Esophagus squamous epithelium (tissue), 5 donors: ENCODE measurements at regions not wholly inside any gene's neighbourhood (a gene's known extent, or its start where the extent isn't known, plus 50 kb on each side); places are given as distances from the start of the nearest gene placed in this dataset.

Experiments
- DNase-seq: peaks from one replicate; lab custom pipeline; 2025; lab: John Stamatoyannopoulos, UW
- H3K27ac ChIP-seq, 4 donors: fragments of 200-600 bp; sonication (generic); one replicate each; pipeline ENCODE4 v1.5.1; 2016 to 2019; ENCODE audit warnings: mild to moderate bottlenecking in 1 of 4
- H3K27me3 ChIP-seq, 4 donors: fragments of 200-600 bp; sonication (generic); 1 replicate in 3 of 4; 2 replicates in 1 of 4; pipeline versions ENCODE4 v1.5.1 to v1.6.0; 2017 to 2021; ENCODE audit warnings: antibody characterized with exemption in 1 of 4
- H3K36me3 ChIP-seq, 3 donors: fragments of 200-600 bp; sonication (generic); one replicate each; pipeline ENCODE4 v1.5.1; 2016 to 2019
- H3K4me1 ChIP-seq, 3 donors: fragments of 200-600 bp; sonication (generic); one replicate each; pipeline ENCODE4 v1.5.1; 2017 to 2019
- H3K4me3 ChIP-seq, 4 donors: fragments of 200-600 bp; sonication (generic); 1 replicate in 3 of 4; 2 replicates in 1 of 4; pipeline ENCODE4 v1.5.1; 2016 to 2019; ENCODE audit warnings: mild to moderate bottlenecking in 2 of 4, moderate library complexity in 1 of 4
- H3K9me3 ChIP-seq, 3 donors: fragments of 200-600 bp; sonication (generic); one replicate each; pipeline ENCODE4 v1.5.1; 2016 to 2019
- POLR2A ChIP-seq, 4 donors: fragments of 450-650 bp; IDR thresholded peaks; one replicate each; pipeline ENCODE4 v1.6.1; 2017; ENCODE audit warnings: antibody characterized with exemption in 4 of 4, mild to moderate bottlenecking in 4 of 4, moderate library complexity in 3 of 4
- WGBS, 2 donors: methylation state at CpG; one replicate each; pipeline ENCODE4 v1.1.5; 2018; 5-methylcytosine and 5-hydroxymethylcytosine counted together
- intact Hi-C: fragments of 100-400 bp; cut with DNase I; formaldehyde crosslinking; loops from one replicate; pipeline ENCODE4 v1.15.0; 2022
- TF ChIP-seq, protein P1 (sequence below), 6 experiments: fragments of 450-650 bp in 4 of 6; fragments of 200-600 bp in 2 of 6; sonication (generic) in 2 of 6; IDR thresholded peaks; one replicate each; pipeline ENCODE4 v1.5.1; 2016 to 2019; ENCODE audit warnings: antibody characterized with exemption in 6 of 6, mild to moderate bottlenecking in 4 of 6, moderate library complexity in 4 of 6
- donor health status: DM: yes; HTN: yes; CAD: no.

GRCh38 chr20:60362531-60362930 lies 404.3 kb downstream of the CDH26 start:
- Histone ChIP-seq H3K4me1 (no peaks in the 10 kb centered on the region), H3K27me3 (no peaks in the 10 kb centered on the region), H3K4me3 (no peak overlapping the region), H3K9me3 (no peaks in the 10 kb centered on the region), H3K27ac (no peak overlapping the region), H3K36me3 (no peaks in the 10 kb centered on the region)
- intact Hi-C loops: no loop called here
- no peak for TF ChIP-seq POLR2A (IDR thresholded peaks at IDR 0.05)
- TF ChIP-seq, protein P1, sequence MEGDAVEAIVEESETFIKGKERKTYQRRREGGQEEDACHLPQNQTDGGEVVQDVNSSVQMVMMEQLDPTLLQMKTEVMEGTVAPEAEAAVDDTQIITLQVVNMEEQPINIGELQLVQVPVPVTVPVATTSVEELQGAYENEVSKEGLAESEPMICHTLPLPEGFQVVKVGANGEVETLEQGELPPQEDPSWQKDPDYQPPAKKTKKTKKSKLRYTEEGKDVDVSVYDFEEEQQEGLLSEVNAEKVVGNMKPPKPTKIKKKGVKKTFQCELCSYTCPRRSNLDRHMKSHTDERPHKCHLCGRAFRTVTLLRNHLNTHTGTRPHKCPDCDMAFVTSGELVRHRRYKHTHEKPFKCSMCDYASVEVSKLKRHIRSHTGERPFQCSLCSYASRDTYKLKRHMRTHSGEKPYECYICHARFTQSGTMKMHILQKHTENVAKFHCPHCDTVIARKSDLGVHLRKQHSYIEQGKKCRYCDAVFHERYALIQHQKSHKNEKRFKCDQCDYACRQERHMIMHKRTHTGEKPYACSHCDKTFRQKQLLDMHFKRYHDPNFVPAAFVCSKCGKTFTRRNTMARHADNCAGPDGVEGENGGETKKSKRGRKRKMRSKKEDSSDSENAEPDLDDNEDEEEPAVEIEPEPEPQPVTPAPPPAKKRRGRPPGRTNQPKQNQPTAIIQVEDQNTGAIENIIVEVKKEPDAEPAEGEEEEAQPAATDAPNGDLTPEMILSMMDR (IDR thresholded peaks at IDR 0.05): no peak
- WGBS, 2 donors: 37 to 44% methylated on average over 4 to 5 of the region's 5 CpGs
- no peak for DNase-seq

DNA sequence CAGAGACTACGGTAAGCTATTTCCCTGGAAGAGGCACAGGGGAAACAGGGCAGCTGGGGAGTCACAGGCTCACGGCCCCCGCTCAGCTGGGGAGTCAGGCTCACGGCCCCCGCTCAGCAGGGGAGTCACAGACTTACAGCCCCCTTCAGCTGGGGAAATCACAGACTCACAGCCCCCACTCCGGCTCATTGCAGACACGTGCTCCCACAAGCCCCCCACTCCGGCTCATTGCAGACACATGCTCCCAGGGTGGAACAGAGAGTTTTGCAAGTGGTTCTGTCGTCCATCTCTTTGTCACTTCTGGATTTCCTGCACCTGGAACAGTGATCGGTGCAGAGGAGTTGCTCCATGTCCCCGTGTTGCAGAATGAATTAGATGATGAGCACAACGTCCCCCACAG lies 405.5 kb downstream of the CDH26 start:
- Histone ChIP-seq H3K27ac (no peak overlapping the region), H3K4me3 (no peak overlapping the region), H3K27me3 (no peaks in the 10 kb centered on the region), H3K9me3 (peaks cover 0 to 2% (median 0%) of the 10 kb centered on the region in 3 donors), H3K36me3 (no peaks in the 10 kb centered on the region), H3K4me1 (no peaks in the 10 kb centered on the region)
- no peak for DNase-seq
- intact Hi-C loops: no loop called here
- TF ChIP-seq, protein P1 (IDR thresholded peaks at IDR 0.05): no peak
- TF ChIP-seq POLR2A (IDR thresholded peaks at IDR 0.05): no peak
- WGBS, 2 donors: 79 to 82% methylated on average over 6 to 8 of the region's 12 CpGs

- no peak for DNase-seq
- intact Hi-C loops: no loop called here
- Histone ChIP-seq H3K9me3 (peaks cover 0 to 7% (median 0%) of the 10 kb centered on the region in 3 donors), H3K4me1 (no peaks in the 10 kb centered on the region), H3K4me3 (no peak overlapping the region), H3K27me3 (no peaks in the 10 kb centered on the region), H3K27ac (no peak overlapping the region), H3K36me3 (no peaks in the 10 kb centered on the region)
- TF ChIP-seq POLR2A (IDR thresholded peaks at IDR 0.05): no peak
- TF ChIP-seq, protein P1 (IDR thresholded peaks at IDR 0.05): no peak
- 53 to 59% methylated on average over 6 to 8 of the region's 8 CpGs for WGBS, 2 donors
These were observed 406.9 kb downstream of the CDH26 start for GRCh38 chr20:60365064-60365666.

- Histone ChIP-seq H3K27ac (no peak overlapping the region), H3K27me3 (no peaks in the 10 kb centered on the region), H3K36me3 (no peaks in the 10 kb centered on the region), H3K4me3 (no peak overlapping the region), H3K9me3 (peaks cover 0 to 7% (median 0%) of the 10 kb centered on the region in 3 donors), H3K4me1 (no peaks in the 10 kb centered on the region)
- DNase-seq: no peak
- WGBS, 2 donors: 60 to 66% methylated on average over 7 of the region's 7 CpGs
- intact Hi-C loops: no loop called here
- TF ChIP-seq, protein P1 (IDR thresholded peaks at IDR 0.05): no peak
- TF ChIP-seq POLR2A (IDR thresholded peaks at IDR 0.05): no peak
These were observed 407.7 kb downstream of the CDH26 start for GRCh38 chr20:60365882-60366281.

DNA sequence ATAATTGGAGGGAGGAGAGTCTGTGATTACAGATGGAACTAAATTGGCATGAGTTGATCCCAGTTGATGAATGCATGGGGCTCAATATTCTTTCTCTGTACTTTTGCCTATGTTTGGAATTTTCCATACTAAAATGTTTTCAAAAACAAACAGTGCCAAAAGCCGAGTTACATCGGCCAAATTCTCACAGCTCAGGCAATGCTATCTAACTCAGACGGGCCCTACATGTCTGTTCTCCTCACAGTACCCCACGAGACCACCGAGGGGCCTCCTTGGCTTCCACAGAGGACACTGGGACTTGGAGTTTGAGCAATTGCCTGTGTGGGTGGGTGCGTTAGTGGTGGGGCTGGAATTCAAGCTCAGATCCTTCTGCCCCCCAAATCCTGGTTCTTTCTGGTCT lies 413.2 kb downstream of the CDH26 start:
- WGBS, 2 donors: 20 to 24% methylated on average over 5 to 6 of the region's 6 CpGs
- intact Hi-C loops: no loop called here
- Histone ChIP-seq H3K27me3 (no peaks in the 10 kb centered on the region), H3K4me3 (no peak overlapping the region), H3K27ac (no peak overlapping the region), H3K4me1 (no peaks in the 10 kb centered on the region), H3K9me3 (peaks cover 0 to 7% (median 0%) of the 10 kb centered on the region in 3 donors), H3K36me3 (no peaks in the 10 kb centered on the region)
- TF ChIP-seq, protein P1 (IDR thresholded peaks at IDR 0.05): no peak
- no peak for TF ChIP-seq POLR2A (IDR thresholded peaks at IDR 0.05)
- no peak for DNase-seq
